ENCODE measurements at regions not wholly inside any gene's neighbourhood (a gene's known extent, or its start where the extent isn't known, plus 50 kb on each side); places are given as distances from the start of the nearest gene placed in this dataset.

DNA sequence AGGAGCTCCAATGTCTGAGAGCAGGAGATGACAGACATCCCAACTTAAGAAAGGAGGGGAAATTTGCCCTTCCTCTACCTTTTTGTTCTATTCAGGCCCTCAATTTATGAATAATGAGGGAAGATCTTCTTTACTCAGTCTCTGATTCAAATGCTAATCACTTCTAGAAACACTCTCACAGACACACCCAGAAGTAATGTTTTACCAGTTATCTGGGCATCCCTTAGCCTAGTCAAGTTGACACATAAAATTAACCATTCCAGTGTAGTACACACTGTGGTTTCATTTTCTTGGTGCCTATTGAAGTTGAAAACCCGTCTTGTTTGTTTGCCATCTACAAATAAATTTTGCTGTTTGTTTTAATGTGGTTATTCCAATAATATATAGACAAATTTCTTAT, 167.6 kb downstream of the PCSK1 start:
- DNase-seq (ENCODE audit: low read depth, low spot score) (no peak), FAIRE-seq (no peak)
- dilution Hi-C loops (cut with MboI; ENCODE audit: extremely low pct_ligation_motif_present, low sequenced_read_pairs) (no loop called here), intact Hi-C loops (cut with micrococcal nuclease) (no loop called here)
- H2AFZ ChIP-seq (ENCODE audit: low read depth, low read length) = no peak overlapping the region
- no peak overlapping the region for H3K4me3 ChIP-seq (replicated peaks in 1 of 3; ENCODE audit: insufficient read depth in 1 of 3, low read depth in 1 of 3, low read length in 3 of 3)
- H3K4me1 ChIP-seq (ENCODE audit: control insufficient read depth, extremely low read depth, insufficient read depth, low read length) = no peaks in the 10 kb centered on the region
- H3K79me2 ChIP-seq (ENCODE audit: control insufficient read depth, insufficient read depth, low read length) = no peaks in the 10 kb centered on the region
- CTCF ChIA-PET = no interaction called here
- H3K9me1 ChIP-seq (replicated peaks; ENCODE audit: control insufficient read depth, extremely low read depth, insufficient read depth, low read length) = no peaks in the 10 kb centered on the region
- no peak overlapping the region for H3K27ac ChIP-seq (ENCODE audit: insufficient read depth, low read depth, low read length)
- no peaks in the 10 kb centered on the region for H4K20me1 ChIP-seq (replicated peaks; ENCODE audit: control insufficient read depth, extremely low read depth, insufficient read depth, low read length)
- no TSS peak for BruUV-seq (replicated peaks)
- H3K9ac ChIP-seq (replicated peaks; ENCODE audit: extremely low read depth, insufficient read depth, low read length) = no peak overlapping the region
- TF ChIP-seq, protein P1, sequence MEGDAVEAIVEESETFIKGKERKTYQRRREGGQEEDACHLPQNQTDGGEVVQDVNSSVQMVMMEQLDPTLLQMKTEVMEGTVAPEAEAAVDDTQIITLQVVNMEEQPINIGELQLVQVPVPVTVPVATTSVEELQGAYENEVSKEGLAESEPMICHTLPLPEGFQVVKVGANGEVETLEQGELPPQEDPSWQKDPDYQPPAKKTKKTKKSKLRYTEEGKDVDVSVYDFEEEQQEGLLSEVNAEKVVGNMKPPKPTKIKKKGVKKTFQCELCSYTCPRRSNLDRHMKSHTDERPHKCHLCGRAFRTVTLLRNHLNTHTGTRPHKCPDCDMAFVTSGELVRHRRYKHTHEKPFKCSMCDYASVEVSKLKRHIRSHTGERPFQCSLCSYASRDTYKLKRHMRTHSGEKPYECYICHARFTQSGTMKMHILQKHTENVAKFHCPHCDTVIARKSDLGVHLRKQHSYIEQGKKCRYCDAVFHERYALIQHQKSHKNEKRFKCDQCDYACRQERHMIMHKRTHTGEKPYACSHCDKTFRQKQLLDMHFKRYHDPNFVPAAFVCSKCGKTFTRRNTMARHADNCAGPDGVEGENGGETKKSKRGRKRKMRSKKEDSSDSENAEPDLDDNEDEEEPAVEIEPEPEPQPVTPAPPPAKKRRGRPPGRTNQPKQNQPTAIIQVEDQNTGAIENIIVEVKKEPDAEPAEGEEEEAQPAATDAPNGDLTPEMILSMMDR (IDR thresholded peaks at IDR 0.05; ENCODE audit: extremely low read depth in 1 of 2, insufficient read depth in 1 of 2, low read depth in 1 of 2, low read length in 2 of 2) = no peak
- TF ChIP-seq POLR2A (IDR thresholded peaks at IDR 0.05; ENCODE audit: low read depth, low read length) (no peak), GATA2 (IDR thresholded peaks at IDR 0.05; ENCODE audit: insufficient read depth, insufficient read length, low read depth, low read length) (no peak), POLR2AphosphoS5 (IDR thresholded peaks at IDR 0.05; ENCODE audit: insufficient read depth, low read depth, low read length) (no peak), JUN (IDR thresholded peaks at IDR 0.05; ENCODE audit: borderline replicate concordance, insufficient read depth, insufficient read length, low read depth) (no peak), EZH2 (IDR thresholded peaks at IDR 0.05; ENCODE audit: borderline replicate concordance, low read depth, low read length, severe bottlenecking) (no peak), MYC (IDR thresholded peaks at IDR 0.05; ENCODE audit: low read depth, low read length) (no peak), MAX (IDR thresholded peaks at IDR 0.05; ENCODE audit: insufficient read depth, insufficient read length) (no peak), FOS (IDR thresholded peaks at IDR 0.05; ENCODE audit: borderline replicate concordance, insufficient read depth, low read length) (no peak)
- H3K9me3 ChIP-seq (replicated peaks; ENCODE audit: control insufficient read depth, insufficient read depth, low read length) = no peaks in the 10 kb centered on the region
- H3K27me3 ChIP-seq (ENCODE audit: control insufficient read depth in 2 of 2, insufficient read depth in 2 of 2, low read length in 2 of 2) = no peaks in the 10 kb centered on the region
- POLR2A ChIA-PET = no interaction called here
- no peak overlapping the region for H3K4me2 ChIP-seq (ENCODE audit: insufficient read depth, low read length)
- no peaks in the 10 kb centered on the region for H3K36me3 ChIP-seq (ENCODE audit: control insufficient read depth in 2 of 2, extremely low read depth in 1 of 2, insufficient read depth in 2 of 2, low read length in 2 of 2)
